MCF 10A (cell line): ENCODE measurements at regions not wholly inside any gene's neighbourhood (a gene's known extent, or its start where the extent isn't known, plus 50 kb on each side); places are given as distances from the start of the nearest gene placed in this dataset.

Experiments used
- BruUV-seq: library from RNA; stranded (reverse); fragments of 400-500 nt; replicated peaks from 2 replicates; lab custom pipeline; 2021; lab: Mats Ljungman, UMichigan
- CTCF ChIA-PET: fragments of 300-600 bp; sonication (Branson Sonifier 250); formaldehyde crosslinking; extraction: SDS; loops from one replicate; lab custom pipeline; 2021; ENCODE audit warnings: antibody characterized with exemption, inconsistent platforms; lab: Yijun Ruan, JAX
- POLR2A ChIA-PET: fragments of 300-600, 350-650 bp; sonication (Branson Sonifier 250); formaldehyde crosslinking; extraction: SDS; loops from one replicate; lab custom pipeline; 2020; ENCODE audit warnings: antibody characterized with exemption, inconsistent platforms; lab: Yijun Ruan, JAX
- DNase-seq: peaks from one replicate; pipeline ENCODE4 v3.0.0-alpha.2; 2018; ENCODE audit not compliant: unreplicated experiment
- H3K27ac Mint-ChIP-seq: one replicate; pipeline ENCODE4 v1.8.0; 2022; ENCODE audit warnings: mild to moderate bottlenecking, low read depth, mixed read lengths; ENCODE audit not compliant: unreplicated experiment
- H3K27me3 Mint-ChIP-seq: one replicate; pipeline ENCODE4 v1.8.0; 2022; ENCODE audit warnings: mixed read lengths; ENCODE audit not compliant: insufficient read depth, unreplicated experiment
- H3K36me3 Mint-ChIP-seq: one replicate; pipeline ENCODE4 v1.8.0; 2022; ENCODE audit warnings: mild to moderate bottlenecking, moderate library complexity, mixed read lengths; ENCODE audit not compliant: insufficient read depth, unreplicated experiment
- H3K4me1 Mint-ChIP-seq: one replicate; pipeline ENCODE4 v1.8.0; 2022; ENCODE audit warnings: mixed read lengths; ENCODE audit not compliant: insufficient read depth, unreplicated experiment
- H3K4me3 Mint-ChIP-seq: one replicate; pipeline ENCODE4 v1.8.0; 2022; ENCODE audit warnings: mild to moderate bottlenecking, moderate library complexity, mixed read lengths; ENCODE audit not compliant: unreplicated experiment
- H3K9me3 Mint-ChIP-seq: one replicate; pipeline ENCODE4 v1.8.0; 2022; ENCODE audit warnings: mixed read lengths; ENCODE audit not compliant: unreplicated experiment
- CTCF ChIP-seq: fragments of 200-600 bp; IDR thresholded peaks from one replicate; pipeline ENCODE4 v1.8.0; 2022; ENCODE audit warnings: antibody characterized with exemption, mild to moderate bottlenecking; ENCODE audit not compliant: unreplicated experiment
- intact Hi-C: fragments of 100-400 bp; cut with micrococcal nuclease; formaldehyde crosslinking; loops from 2 replicates; pipeline ENCODE4 v1.14.1; 2022

- Mint-ChIP-seq H3K27me3 (no peaks in the 10 kb centered on the region), H3K4me3 (no peak overlapping the region), H3K27ac (no peak overlapping the region), H3K9me3 (peaks cover 12% of the 10 kb centered on the region), H3K4me1 (peaks cover 11% of the 10 kb centered on the region), H3K36me3 (no peaks in the 10 kb centered on the region)
- TF ChIP-seq CTCF: no peak
- BruUV-seq: no TSS peak
- no peak for DNase-seq
- intact Hi-C loops: no loop called here
- POLR2A ChIA-PET: interaction anchor here (0.7 kb wide), 1 partner anchor 195 kb away, joined by 3 read pairs; no protein-coding TSS in a partner anchor
- CTCF ChIA-PET: no interaction called here
Observed at GRCh38 chr3:30418443-30418842, 188.0 kb upstream of the TGFBR2 start.

- POLR2A ChIA-PET: interaction anchor here (0.6 to 1.6 kb wide), 7 partner anchors 19 to 189 kb away, joined by 3 to 5 read pairs (median 3); no protein-coding TSS in a partner anchor
- no peak for TF ChIP-seq CTCF
- peaks cover 12% of the 10 kb centered on the region for H3K9me3 Mint-ChIP-seq
- H3K36me3 Mint-ChIP-seq: no peaks in the 10 kb centered on the region
- intact Hi-C loops: loop anchor here (5.0 kb wide), 2 partner anchors 74 to 186 kb away; partner anchors contain the start of gene TGFBR2
- DNase-seq: peak; percentile 70
- CTCF ChIA-PET: no interaction called here
- no peak overlapping the region for H3K27ac Mint-ChIP-seq
- BruUV-seq: no TSS peak
- H3K4me1 Mint-ChIP-seq: peaks cover 14% of the 10 kb centered on the region
- H3K4me3 Mint-ChIP-seq: no peak overlapping the region
- H3K27me3 Mint-ChIP-seq: no peaks in the 10 kb centered on the region
Observed at GRCh38 chr3:30421266-30421665, 185.1 kb upstream of the TGFBR2 start.

GRCh38 chr3:30426293-30426993 lies 180.0 kb upstream of the TGFBR2 start:
- ChIA-PET CTCF (interaction anchor here (0.6 to 1.4 kb wide), 2 partner anchors 197 to 266 kb away, joined by 3 read pairs; no protein-coding TSS in a partner anchor), POLR2A (interaction anchor here (0.6 to 1.9 kb wide), 6 partner anchors 8 to 217 kb away, joined by 3 to 6 read pairs (median 3); no protein-coding TSS in a partner anchor)
- Mint-ChIP-seq H3K4me1 (peaks cover 16% of the 10 kb centered on the region), H3K4me3 (no peak overlapping the region), H3K9me3 (peaks cover 7% of the 10 kb centered on the region), H3K27ac (no peak overlapping the region), H3K27me3 (no peaks in the 10 kb centered on the region), H3K36me3 (no peaks in the 10 kb centered on the region)
- BruUV-seq: no TSS peak
- TF ChIP-seq CTCF: no peak
- DNase-seq: peak; percentile 23
- intact Hi-C loops: no loop called here

- H3K27me3 Mint-ChIP-seq: no peaks in the 10 kb centered on the region
- H3K4me3 Mint-ChIP-seq: no peak overlapping the region
- peaks cover 7% of the 10 kb centered on the region for H3K9me3 Mint-ChIP-seq
- intact Hi-C loops: no loop called here
- H3K36me3 Mint-ChIP-seq: no peaks in the 10 kb centered on the region
- peaks cover 10% of the 10 kb centered on the region for H3K4me1 Mint-ChIP-seq
- no TSS peak for BruUV-seq
- CTCF ChIA-PET: no interaction called here
- no peak for TF ChIP-seq CTCF
- DNase-seq: no peak
- POLR2A ChIA-PET: no interaction called here
- H3K27ac Mint-ChIP-seq: peak overlapping the region; percentile 46
Observed at GRCh38 chr3:30428251-30428650, 178.2 kb upstream of the TGFBR2 start.
